SIG-M5 (cell line): ENCODE measurements at regions not wholly inside any gene's neighbourhood (a gene's known extent, or its start where the extent isn't known, plus 50 kb on each side); places are given as distances from the start of the nearest gene placed in this dataset.
"Not testable (repeated sequence)": the region's sequence is repeated elsewhere in the genome, so short reads cannot be mapped to it uniquely, and the experiment has no call there.

Experiments
- DNase-seq: peaks from one replicate; lab custom pipeline; 2025; lab: John Stamatoyannopoulos, UW

DNA sequence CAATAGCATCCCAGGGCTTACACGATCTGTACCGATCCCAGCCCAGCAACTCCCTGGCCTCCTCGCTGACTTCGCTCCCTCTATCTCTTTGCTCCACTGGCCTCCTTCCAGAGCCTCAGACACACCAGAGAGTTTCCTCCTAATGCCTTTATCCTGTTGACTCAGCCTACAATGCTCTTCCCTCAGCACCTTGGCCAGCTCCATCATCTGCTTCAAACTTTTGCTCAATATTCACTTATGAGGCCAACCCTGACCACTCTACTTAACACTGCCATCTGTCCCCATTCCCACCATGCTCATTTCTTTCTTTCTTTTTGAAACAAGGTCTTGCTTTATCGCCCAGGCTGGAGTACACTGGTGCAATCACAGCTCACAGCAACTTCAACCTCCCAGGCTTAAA is 180.9 kb downstream of the CEP170 start:
- not testable (repeated sequence) for DNase-seq

- DNase-seq, result not testable (repeated sequence)
Measured at GRCh38 chr1:243067056-243067455, 188.0 kb downstream of the CEP170 start.

DNA sequence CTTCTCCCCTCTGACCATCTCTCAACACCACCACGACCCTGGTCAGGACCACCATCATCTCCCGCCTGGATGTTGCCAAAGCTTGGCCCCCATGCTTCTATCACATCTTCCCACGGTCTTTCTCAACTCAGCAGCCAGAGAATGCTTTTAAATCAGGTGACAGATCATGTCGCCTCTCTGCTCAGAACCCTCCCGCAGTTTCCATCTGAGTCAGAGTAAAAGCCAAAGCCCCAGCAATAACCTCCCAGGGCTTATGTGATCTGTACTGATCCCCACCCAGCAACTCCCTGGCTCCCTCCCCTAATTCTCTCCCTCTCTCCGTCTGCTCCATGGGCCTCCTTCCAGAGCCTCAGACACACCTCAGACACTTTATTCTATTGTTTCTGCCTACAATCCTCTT is 193.1 kb downstream of the CEP170 start:
- not testable (repeated sequence) for DNase-seq

DNA sequence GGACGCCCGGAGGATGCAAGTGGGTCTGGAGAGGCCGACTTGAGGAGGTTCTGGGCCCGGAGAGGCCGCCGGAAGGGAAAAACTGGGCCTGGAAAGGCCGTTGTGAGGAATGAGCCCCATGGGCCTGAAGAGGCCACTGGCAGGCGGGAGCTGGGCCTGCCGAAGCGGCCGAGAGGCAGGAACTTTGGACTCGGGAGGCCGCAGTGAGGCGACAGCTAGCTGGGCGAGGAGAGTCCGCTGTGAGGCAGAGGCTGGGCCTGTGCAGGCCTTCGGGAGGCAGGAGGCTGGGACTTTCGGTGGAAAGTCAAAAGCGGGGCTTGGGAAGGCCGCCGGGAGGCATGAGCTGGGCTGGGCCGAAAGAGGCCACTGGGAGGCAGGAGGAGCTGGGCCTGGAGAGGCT is 199.6 kb downstream of the CEP170 start:
- not testable (repeated sequence) for DNase-seq

GRCh38 chr1:243055091-243055490 is 200.0 kb downstream of the CEP170 start:
- not testable (repeated sequence) for DNase-seq

DNA sequence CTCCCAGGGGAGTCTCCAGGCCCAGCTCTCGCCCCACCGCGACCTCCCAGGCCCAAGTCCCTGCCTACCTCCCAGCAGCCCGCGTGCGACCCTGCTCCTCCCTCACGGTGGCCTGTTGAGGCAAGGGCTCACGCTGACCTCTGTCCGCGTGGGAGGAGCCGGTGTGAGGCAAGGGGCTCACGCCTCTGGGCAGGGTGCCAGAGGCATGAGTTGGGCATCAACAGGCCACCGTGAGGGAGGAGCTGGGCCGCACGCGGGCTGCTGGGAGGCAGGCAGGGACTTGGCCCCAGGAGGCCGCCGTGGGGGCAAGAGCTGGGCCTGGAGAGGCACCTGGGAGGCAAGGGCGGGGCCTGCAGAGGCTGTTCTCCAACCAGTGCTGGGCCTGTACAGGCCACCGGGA is 200.4 kb downstream of the CEP170 start:
- not testable (repeated sequence) for DNase-seq

GRCh38 chr1:243053048-243053447 is 202.0 kb downstream of the CEP170 start:
- DNase-seq, result not testable (repeated sequence)

DNA sequence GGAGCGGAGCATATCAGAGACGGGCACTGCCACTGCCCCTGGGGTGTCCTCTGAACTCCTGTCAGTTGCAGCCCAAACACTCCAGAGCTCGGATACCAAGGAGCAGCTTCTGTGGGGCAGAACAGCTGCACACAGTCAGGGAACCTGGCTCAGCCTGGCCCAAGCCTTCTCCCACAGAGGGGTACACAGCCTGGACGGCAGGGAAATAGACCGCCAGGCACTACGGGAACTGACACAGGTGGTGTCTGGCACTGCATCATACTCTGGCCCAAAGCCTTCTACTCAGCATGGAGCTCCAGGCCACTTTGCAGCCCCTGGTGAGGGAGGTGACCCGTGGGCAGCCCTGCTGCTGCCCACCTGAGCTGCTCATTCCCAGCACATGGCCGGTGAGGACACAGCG is 204.5 kb downstream of the CEP170 start:
- not testable (repeated sequence) for DNase-seq

DNA sequence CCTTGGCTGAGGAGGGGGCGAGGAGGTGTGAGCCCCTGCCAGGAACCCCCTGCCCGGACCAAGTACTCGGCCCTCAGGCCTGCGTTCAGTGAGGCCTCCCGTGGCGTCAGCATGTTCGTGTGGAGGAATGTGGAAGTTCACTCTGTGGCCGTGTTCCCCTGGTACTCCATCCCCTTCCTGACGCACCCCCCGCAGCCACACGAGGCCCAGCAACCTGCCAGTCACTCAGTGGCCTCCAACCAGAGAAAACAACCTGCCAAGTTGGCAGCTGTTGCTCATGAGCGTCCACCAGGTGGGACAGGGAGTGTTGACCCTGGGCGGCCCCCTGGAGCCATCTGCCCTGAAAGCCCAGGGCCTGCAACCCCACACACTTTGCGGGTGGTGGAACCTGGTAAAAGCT is 205.4 kb downstream of the CEP170 start:
- not testable (repeated sequence) for DNase-seq

GRCh38 chr1:243021365-243021764 is 233.7 kb downstream of the CEP170 start:
- DNase-seq, result not testable (repeated sequence)

DNA sequence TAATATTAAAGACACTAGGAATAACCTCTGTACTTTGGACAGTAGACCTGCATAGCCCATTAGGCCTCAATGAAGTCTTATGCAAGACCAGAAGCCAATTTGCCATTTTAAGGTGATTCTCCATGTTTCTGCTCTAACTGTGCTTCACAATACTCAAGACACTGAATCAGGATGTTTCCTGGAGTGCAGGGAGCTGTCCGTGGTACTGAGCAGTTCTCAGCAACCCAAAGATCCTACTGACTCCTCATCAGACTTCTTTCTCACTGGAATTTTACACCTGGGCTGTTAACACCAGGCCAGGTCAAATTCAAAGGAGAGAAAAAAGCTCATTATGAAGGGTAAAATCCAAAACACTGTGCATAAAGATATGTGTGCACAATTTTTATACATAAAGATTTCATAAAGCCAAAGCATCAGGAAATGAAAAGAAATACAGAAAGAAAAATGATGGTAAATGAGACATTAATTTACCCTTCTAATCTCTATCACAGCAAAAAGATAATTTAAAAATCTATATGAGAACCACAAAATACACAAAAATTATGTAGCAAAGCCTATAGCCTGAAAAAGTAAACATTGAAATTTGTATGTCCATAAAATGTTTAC is 235.9 kb downstream of the CEP170 start:
- DNase-seq, result not testable (repeated sequence)

DNA sequence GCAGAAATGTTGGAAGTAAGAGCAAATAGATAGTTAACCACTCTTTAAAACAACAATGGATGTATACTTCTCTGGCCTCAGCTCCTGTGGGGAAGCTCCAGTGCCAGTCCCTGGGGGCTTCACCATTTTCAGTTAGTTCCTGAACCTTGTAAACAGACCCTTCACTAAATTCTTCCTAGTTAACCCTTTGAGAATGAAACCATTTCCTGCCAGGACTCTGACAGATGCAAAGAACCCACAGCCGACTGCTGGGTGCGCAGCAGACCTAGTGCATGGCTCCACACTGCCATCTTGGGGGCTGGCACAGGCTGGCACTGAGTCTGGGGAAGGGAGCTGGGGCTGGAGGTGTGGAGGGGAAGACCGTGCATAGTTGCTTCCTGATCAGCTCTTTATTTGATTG is 244.4 kb downstream of the CEP170 start:
- not testable (repeated sequence) for DNase-seq

GRCh38 chr1:243001003-243001402 is 254.1 kb downstream of the CEP170 start:
- DNase-seq, result not testable (repeated sequence)

- DNase-seq, result not testable (repeated sequence)
Measured at GRCh38 chr1:242992776-242993175, 262.3 kb downstream of the CEP170 start.

DNA sequence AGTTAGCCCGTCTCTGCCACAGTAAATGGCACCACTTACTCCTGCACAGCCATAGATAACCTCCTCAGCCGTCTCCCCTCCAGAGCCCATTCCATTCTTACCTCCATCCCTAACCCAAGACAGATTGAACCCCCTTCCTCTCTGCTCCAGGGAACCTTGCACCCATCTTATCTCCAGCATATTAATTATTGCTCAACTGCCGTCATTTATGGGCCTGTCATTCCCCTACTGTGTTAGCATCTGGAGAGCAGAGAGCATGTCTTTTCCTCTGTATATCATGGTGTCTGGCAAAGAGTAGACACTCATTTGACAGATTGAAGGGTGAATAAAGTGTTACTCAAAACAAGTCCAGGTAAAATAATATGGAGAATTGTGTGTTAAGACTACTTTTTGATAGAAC is 270.0 kb downstream of the CEP170 start:
- DNase-seq, result not testable (repeated sequence)

GRCh38 chr1:242973341-242973740 is 281.7 kb downstream of the CEP170 start:
- DNase-seq, result not testable (repeated sequence)

DNA sequence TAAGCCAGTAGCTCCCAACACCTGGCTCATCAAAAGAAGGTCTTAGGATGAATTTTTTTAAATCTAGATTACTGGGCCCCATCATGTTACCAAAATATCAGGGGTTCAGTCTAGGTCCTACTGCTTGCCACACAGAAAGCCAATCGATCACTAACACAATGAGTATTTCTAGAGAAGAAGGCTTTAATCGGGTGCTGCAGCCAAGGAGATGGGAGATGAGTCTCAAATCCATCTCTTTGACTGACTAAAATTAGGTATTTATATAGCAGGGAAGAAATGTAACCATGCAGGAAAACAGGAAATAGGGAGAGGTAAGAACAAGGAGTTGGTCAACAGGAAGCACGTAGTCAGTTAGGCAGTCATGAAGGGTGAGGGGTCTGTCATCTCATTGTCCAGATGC is 288.2 kb downstream of the CEP170 start:
- no peak for DNase-seq

DNA sequence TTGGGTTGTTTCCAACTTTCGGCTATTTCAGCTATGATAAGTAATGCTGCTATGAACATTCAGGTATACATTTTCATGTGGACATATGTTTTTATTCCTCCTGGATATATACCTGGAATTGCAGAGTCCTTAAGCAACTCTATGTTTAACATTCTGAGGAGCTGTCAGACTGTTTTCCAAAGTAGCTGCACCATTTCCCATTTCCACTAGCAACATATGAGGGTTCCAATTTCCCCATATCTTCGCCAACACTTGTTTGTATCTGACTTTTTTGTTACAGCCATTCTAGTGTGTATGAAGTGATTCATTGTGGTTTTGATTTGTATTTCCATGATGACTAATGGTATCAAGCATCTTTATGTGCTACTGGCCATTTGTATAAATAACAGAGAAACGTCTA is 295.7 kb downstream of the CEP170 start:
- not testable (repeated sequence) for DNase-seq

- DNase-seq, result not testable (repeated sequence)
Measured at GRCh38 chr1:242954945-242955344, 300.1 kb downstream of the CEP170 start.

DNA sequence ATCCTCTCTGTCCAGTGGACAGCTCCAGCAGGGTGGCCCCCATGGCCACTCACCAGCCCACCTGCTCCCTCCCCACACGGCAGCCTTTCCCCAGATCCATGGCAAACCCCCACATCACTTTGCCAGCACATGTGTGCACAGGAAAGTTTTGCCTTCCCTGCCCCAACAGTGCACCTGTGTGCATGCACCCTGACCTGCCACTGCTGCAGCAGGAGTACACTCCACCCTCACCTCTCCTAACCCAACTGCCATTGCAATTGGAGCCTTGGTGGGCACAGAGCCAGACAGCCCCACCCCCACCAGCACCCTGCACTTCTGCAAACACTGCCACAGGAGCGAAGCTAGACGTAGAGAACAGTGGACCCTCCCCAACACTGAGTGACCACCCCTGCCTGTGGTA is 308.9 kb downstream of the CEP170 start:
- DNase-seq, result no peak

- not testable (repeated sequence) for DNase-seq
Measured at GRCh38 chr1:242936725-242937124, 318.4 kb downstream of the CEP170 start.

DNA sequence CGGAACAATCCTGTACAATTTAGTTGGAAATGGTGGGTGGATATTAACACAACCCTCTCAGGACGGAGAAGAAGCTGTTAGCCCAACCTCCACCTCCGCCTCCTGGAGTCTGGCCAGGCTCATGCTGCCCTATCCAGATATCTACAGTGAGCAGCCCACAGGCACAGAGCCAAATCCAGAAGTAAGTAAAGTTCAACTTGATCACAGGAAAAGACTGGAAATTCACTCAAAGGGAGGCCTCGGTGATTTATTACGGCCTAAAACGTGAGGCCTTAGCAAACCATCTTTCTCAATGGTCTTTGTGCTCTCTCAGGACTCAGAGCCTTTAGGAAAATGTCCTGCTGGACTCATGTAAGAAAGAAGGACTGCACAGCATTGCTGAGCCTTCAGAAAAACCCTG is 330.4 kb downstream of the CEP170 start:
- not testable (repeated sequence) for DNase-seq

DNA sequence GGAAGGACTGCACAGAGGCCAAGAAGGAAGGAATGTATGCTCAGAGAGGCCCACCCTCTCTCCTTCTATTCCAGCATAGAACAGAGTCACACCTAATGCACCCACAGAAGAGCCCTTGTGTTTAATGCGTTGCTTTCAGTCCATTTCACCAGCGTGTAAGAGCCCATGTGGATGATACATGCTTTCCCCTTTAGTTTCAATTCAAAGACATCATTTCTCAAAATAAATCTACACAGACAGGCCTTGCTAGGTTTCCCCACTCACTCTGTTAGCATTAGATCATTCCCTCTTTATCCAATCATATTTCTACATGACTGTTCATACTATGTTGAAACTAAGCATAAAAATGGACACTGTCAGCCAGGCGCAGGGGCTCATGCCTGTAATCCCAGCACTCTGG is 331.5 kb downstream of the CEP170 start:
- not testable (repeated sequence) for DNase-seq

GRCh38 chr1:242914729-242915128 is 340.4 kb downstream of the CEP170 start:
- DNase-seq, result not testable (repeated sequence)
